Tibial nerve (tissue), 4 donors: ENCODE measurements at regions not wholly inside any gene's neighbourhood (a gene's known extent, or its start where the extent isn't known, plus 50 kb on each side); places are given as distances from the start of the nearest gene placed in this dataset.

Experiments used
- DNase-seq, 2 donors: peaks; one replicate each; pipeline ENCODE4 v3.0.0-alpha.2; 2019; ENCODE audit warnings: low spot score in 2 of 2
- H3K27ac ChIP-seq, 4 donors: fragments of 200-600 bp; sonication (generic) in 3 of 4; one replicate each; pipeline ENCODE4 v1.5.1; 2017 to 2019; ENCODE audit warnings: mild to moderate bottlenecking in 1 of 4
- H3K27me3 ChIP-seq, 2 donors: fragments of 200-600 bp; sonication (generic) in 1 of 2; one replicate each; pipeline versions ENCODE4 v1.5.1 to v1.6.0; 2017 to 2019
- H3K36me3 ChIP-seq, 3 donors: fragments of 200-600 bp; sonication (generic); one replicate each; pipeline ENCODE4 v1.5.1; 2018 to 2019
- H3K4me1 ChIP-seq, 4 donors: fragments of 200-600 bp; sonication (generic) in 3 of 4; one replicate each; pipeline ENCODE4 v1.5.1; 2017 to 2019
- H3K4me3 ChIP-seq, 4 donors: fragments of 200-600 bp; sonication (generic) in 3 of 4; one replicate each; pipeline ENCODE4 v1.5.1; 2017 to 2019; ENCODE audit warnings: mild to moderate bottlenecking in 1 of 4, moderate library complexity in 1 of 4
- H3K9me3 ChIP-seq, 4 donors: fragments of 200-600 bp; sonication (generic) in 3 of 4; one replicate each; pipeline ENCODE4 v1.5.1; 2017 to 2019
- EP300 ChIP-seq, 2 donors: sonication (generic); formaldehyde crosslinking; IDR thresholded peaks; one replicate each; pipeline ENCODE4 v1.6.1; 2017; ENCODE audit warnings: antibody characterized with exemption in 2 of 2, mild to moderate bottlenecking in 1 of 2
- POLR2A ChIP-seq, 2 donors: fragments of 450-650 bp; IDR thresholded peaks; one replicate each; pipeline ENCODE4 v1.6.1; 2017; ENCODE audit warnings: antibody characterized with exemption in 2 of 2, mild to moderate bottlenecking in 2 of 2, moderate library complexity in 2 of 2
- WGBS, 2 donors: methylation state at CpG; one replicate each; pipeline ENCODE4 v1.1.5; 2018; 5-methylcytosine and 5-hydroxymethylcytosine counted together
- TF ChIP-seq, protein P1 (sequence below), 5 experiments: fragments of 200-600 bp in 3 of 5; fragments of 450-650 bp in 2 of 5; sonication (generic) in 3 of 5; IDR thresholded peaks; one replicate each; pipeline ENCODE4 v1.5.1; 2016 to 2019; ENCODE audit warnings: antibody characterized with exemption in 5 of 5, mild to moderate bottlenecking in 3 of 5, moderate library complexity in 2 of 5

DNA sequence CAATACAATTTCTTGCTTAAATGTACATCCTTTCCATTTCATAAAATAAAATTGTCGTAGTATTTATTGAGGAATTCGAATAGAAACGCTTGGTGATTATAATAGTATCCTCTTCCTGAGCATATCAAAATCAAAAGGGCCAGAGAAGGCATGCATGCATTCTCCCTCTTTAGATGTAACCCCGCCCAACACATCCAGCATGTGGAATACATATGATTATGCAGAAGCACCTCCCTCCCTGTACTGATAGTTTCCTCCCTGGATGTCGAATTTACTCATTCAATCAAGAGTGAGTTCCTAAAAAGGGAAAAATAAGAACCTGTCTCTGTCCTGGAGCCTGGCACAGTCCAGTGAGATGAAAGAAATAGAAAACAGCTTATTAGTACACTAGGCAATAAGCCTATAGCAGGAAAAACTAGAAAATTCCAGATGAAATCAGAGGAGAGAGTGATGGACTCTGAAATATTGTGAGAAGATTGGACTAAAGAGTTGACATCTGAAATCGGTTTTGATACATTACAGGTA is 262.9 kb downstream of the RDH14 start:
- Histone ChIP-seq H3K27me3 (no peaks in the 10 kb centered on the region), H3K4me1 (no peaks in the 10 kb centered on the region), H3K27ac (no peak overlapping the region), H3K9me3 (no peaks in the 10 kb centered on the region), H3K36me3 (no peaks in the 10 kb centered on the region), H3K4me3 (no peak overlapping the region)
- no peak for TF ChIP-seq POLR2A (IDR thresholded peaks at IDR 0.05)
- TF ChIP-seq, protein P1, sequence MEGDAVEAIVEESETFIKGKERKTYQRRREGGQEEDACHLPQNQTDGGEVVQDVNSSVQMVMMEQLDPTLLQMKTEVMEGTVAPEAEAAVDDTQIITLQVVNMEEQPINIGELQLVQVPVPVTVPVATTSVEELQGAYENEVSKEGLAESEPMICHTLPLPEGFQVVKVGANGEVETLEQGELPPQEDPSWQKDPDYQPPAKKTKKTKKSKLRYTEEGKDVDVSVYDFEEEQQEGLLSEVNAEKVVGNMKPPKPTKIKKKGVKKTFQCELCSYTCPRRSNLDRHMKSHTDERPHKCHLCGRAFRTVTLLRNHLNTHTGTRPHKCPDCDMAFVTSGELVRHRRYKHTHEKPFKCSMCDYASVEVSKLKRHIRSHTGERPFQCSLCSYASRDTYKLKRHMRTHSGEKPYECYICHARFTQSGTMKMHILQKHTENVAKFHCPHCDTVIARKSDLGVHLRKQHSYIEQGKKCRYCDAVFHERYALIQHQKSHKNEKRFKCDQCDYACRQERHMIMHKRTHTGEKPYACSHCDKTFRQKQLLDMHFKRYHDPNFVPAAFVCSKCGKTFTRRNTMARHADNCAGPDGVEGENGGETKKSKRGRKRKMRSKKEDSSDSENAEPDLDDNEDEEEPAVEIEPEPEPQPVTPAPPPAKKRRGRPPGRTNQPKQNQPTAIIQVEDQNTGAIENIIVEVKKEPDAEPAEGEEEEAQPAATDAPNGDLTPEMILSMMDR (IDR thresholded peaks at IDR 0.05) = no peak
- TF ChIP-seq EP300 (IDR thresholded peaks at IDR 0.05) = no peak
- DNase-seq = no peak
- 80 to 82% methylated on average over 6 of the region's 6 CpGs for WGBS, 2 donors

DNA sequence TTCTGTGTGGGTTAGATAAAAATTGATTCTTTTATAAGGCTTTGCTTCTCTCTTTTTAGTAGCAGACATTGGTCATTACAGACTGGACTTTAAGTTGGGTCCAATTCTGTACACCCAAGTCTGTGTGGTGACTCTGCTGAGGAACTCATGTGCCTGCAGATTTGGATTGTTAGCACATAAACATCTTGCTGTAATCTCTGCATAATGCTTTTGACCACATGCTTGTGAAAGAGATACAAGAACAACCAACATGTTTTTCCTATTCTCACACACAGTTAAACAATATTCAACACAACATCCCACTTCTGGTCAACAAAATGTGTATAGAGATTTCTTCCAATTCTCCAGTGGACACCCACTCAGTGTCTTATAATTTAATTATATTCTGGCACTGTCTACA is 270.1 kb downstream of the RDH14 start:
- TF ChIP-seq, protein P1 (IDR thresholded peaks at IDR 0.05) = no peak
- TF ChIP-seq POLR2A (IDR thresholded peaks at IDR 0.05) (no peak), EP300 (IDR thresholded peaks at IDR 0.05) (no peak)
- Histone ChIP-seq H3K9me3 (no peaks in the 10 kb centered on the region), H3K4me1 (no peaks in the 10 kb centered on the region), H3K36me3 (no peaks in the 10 kb centered on the region), H3K27me3 (no peaks in the 10 kb centered on the region), H3K4me3 (no peak overlapping the region), H3K27ac (no peak overlapping the region)
- no peak for DNase-seq

DNA sequence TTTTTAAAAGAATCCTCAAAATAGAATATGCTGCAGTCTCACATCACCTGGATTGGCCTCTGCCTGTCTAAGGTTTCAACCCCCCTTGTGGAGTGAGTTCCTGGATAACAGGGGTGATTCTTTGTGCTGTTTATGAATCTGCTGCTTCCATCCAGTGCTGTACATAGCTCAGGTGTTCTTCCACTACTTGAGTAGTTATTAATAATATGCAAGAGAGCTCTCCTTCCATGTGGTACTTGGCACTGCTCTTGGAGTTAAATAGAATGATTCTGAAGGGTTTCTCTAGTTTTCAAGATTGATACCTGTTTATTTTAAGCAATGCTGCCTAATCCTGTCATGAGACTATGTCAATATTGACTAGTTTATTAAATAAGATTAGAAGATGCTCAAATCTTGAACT is 273.6 kb downstream of the RDH14 start:
- no peaks in the 10 kb centered on the region for H3K27me3 ChIP-seq
- DNase-seq = no peak
- H3K4me1 ChIP-seq = no peaks in the 10 kb centered on the region
- no peak overlapping the region for H3K4me3 ChIP-seq
- no peak overlapping the region for H3K27ac ChIP-seq
- peaks cover 0 to 5% (median 0%) of the 10 kb centered on the region in 4 donors for H3K9me3 ChIP-seq
- TF ChIP-seq, protein P1 (IDR thresholded peaks at IDR 0.05) = no peak
- TF ChIP-seq EP300 (IDR thresholded peaks at IDR 0.05) = no peak
- TF ChIP-seq POLR2A (IDR thresholded peaks at IDR 0.05) = no peak
- H3K36me3 ChIP-seq = no peaks in the 10 kb centered on the region

DNA sequence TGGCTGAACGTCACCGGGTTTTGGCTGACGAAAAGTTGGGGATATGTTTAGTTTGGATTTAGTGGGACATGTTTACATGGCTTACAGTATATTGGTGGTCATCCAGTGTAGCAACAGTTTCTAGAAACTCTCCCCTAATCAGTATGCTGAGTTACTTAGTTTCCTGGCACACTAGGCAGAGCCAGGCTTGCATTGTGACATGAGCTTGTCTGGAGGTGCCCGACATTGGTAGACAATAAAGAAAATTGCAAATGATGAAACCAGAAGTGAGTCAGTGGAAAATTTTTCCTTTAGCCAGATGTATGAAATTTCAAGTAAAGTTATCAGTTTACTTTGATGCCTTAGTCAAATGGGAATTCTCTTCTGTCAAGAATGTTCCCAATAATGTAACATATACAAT is 276.1 kb downstream of the RDH14 start:
- Histone ChIP-seq H3K27me3 (no peaks in the 10 kb centered on the region), H3K36me3 (no peaks in the 10 kb centered on the region), H3K4me3 (no peak overlapping the region), H3K27ac (no peak overlapping the region), H3K9me3 (peaks cover 0 to 5% (median 0%) of the 10 kb centered on the region in 4 donors), H3K4me1 (no peaks in the 10 kb centered on the region)
- TF ChIP-seq, protein P1 (IDR thresholded peaks at IDR 0.05) = no peak
- no peak for TF ChIP-seq EP300 (IDR thresholded peaks at IDR 0.05)
- no peak for TF ChIP-seq POLR2A (IDR thresholded peaks at IDR 0.05)
- WGBS, 2 donors = 94% methylated on average over 4 of the region's 4 CpGs
- DNase-seq = no peak

DNA sequence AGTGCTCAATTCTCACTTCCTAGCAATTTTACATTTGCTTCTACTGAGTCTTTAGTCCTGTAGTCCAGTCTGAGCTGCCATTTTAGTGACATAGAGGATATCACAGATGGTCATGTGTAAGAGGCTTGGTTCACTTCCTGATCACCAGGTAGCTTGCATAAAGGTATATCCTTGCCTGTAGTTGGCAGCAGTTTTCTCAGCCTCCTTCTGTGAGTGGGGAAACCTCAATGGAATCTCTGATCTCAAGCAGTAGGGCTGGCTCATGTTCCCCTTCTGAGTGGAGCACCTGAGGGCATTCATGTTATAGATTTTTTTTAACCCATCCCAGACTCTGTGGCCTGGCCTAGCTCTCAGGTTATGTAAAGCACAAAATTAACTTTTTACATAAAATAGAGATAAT is 278.4 kb downstream of the RDH14 start:
- no peaks in the 10 kb centered on the region for H3K4me1 ChIP-seq
- H3K9me3 ChIP-seq = peaks cover 0 to 5% (median 0%) of the 10 kb centered on the region in 4 donors
- no peak overlapping the region for H3K27ac ChIP-seq
- TF ChIP-seq EP300 (IDR thresholded peaks at IDR 0.05) = no peak
- TF ChIP-seq POLR2A (IDR thresholded peaks at IDR 0.05) = no peak
- TF ChIP-seq, protein P1 (IDR thresholded peaks at IDR 0.05) = no peak
- H3K36me3 ChIP-seq = no peaks in the 10 kb centered on the region
- no peak overlapping the region for H3K4me3 ChIP-seq
- no peak for DNase-seq
- H3K27me3 ChIP-seq = no peaks in the 10 kb centered on the region
